HCT116 (cell line): ENCODE measurements at regions not wholly inside any gene's neighbourhood (a gene's known extent, or its start where the extent isn't known, plus 50 kb on each side); places are given as distances from the start of the nearest gene placed in this dataset.

Experiments
- CBX3 ChIP-seq: IDR thresholded peaks from 2 replicates; pipeline ENCODE4 v1.6.1; 2012; ENCODE audit warnings: low read depth
- CTCF ChIP-seq, 3 experiments: fragments of 200-600 bp in 1 of 3; sonication (generic) in 1 of 3; IDR thresholded peaks in 2 of 3; conservative IDR thresholded peaks in 1 of 3; 2 replicates each; pipeline ENCODE4 v1.5.1; 2012 to 2017; ENCODE audit warnings: low read depth in 2 of 3, low read length in 2 of 3, antibody characterized with exemption in 1 of 3, borderline replicate concordance in 1 of 3, control low read depth in 1 of 3, mild to moderate bottlenecking in 1 of 3, mixed read lengths in 1 of 3, mixed run types in 1 of 3, moderate library complexity in 1 of 3; ENCODE audit not compliant: insufficient read depth in 1 of 3
- EZH2 ChIP-seq: fragments of 200-600 bp; sonication (generic); IDR thresholded peaks from 2 replicates; pipeline ENCODE4 v1.6.1; 2017; ENCODE audit warnings: antibody characterized with exemption, mixed run types
- EZH2phosphoT487 ChIP-seq: fragments of 200-600 bp; IDR thresholded peaks from 2 replicates; pipeline ENCODE4 v1.6.1; 2018; ENCODE audit warnings: antibody characterized with exemption, borderline replicate concordance
- MAX ChIP-seq: IDR thresholded peaks from 2 replicates; pipeline ENCODE4 v1.6.1; 2012
- REST ChIP-seq: IDR thresholded peaks from 2 replicates; pipeline ENCODE4 v1.6.1; 2012; ENCODE audit warnings: low read depth

- TF ChIP-seq CBX3 (no peak), EZH2phosphoT487 (no peak), REST (no peak), CTCF (IDR thresholded peaks at IDR 0.05 in 2 of 3, conservative IDR thresholded peaks at IDR 0.05 in 1 of 3; ENCODE audit: borderline replicate concordance in 1 of 3, insufficient read depth in 1 of 3, low read depth in 2 of 3, low read length in 2 of 3) (no peak), MAX (no peak), EZH2 (no peak)
Observed at GRCh38 chrX:112931900-112932299, 91.3 kb upstream of the AMOT start.
